HEK293 (cell line): ENCODE measurements at regions not wholly inside any gene's neighbourhood (a gene's known extent, or its start where the extent isn't known, plus 50 kb on each side); places are given as distances from the start of the nearest gene placed in this dataset.

ENCODE experiments used
- ZNF274 ChIP-seq, 2 experiments: fragments of 200-500 bp in 1 of 2; fragments of 450-650 bp in 1 of 2; sonication (Bioruptor generic) in 1 of 2; formaldehyde crosslinking in 1 of 2; IDR thresholded peaks; 2 replicates each; pipeline versions ENCODE4 v1.5.1 to v1.6.1; 2014 to 2016; ENCODE audit warnings: borderline replicate concordance in 1 of 2, inconsistent platforms in 1 of 2, low read length in 1 of 2, missing biosample characterization in 1 of 2, missing genetic modification characterization in 1 of 2
- ZNF544 ChIP-seq: fragments of 450-650 bp; formaldehyde crosslinking; IDR thresholded peaks from 2 replicates; pipeline ENCODE4 v1.5.0; 2017; ENCODE audit warnings: missing biosample characterization, missing genetic modification characterization
- TF ChIP-seq, protein P1 (sequence below): fragments of 450-650 bp; formaldehyde crosslinking; IDR thresholded peaks from 2 replicates; pipeline ENCODE4 v1.5.1; 2016; ENCODE audit warnings: missing biosample characterization, missing genetic modification characterization

DNA sequence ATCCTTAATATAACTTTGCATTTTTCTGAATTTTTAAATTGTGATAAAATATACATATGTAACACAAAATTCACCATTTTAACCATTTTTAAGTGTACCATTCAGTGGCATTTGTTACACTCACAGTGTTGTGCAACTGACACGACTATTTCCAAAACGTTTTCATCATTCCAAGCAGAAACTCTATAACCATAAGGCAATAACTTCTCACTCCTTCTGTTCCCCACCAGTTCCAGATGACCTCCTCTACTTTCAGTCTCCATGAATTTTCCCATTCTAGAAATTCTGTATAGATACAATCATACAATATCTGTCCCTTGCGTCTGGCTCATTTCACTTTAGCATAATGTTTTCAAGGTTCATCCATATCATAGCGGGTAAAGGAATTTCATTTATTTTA, 223.5 kb upstream of the TTC14 start:
- TF ChIP-seq ZNF544 (tag by site-specific recombination): no peak
- no peak for TF ChIP-seq ZNF274 (IDR thresholded peaks at IDR 0.05; ENCODE audit: low read length)
- no peak for TF ChIP-seq ZNF274 (tag by site-specific recombination; IDR thresholded peaks at IDR 0.05; ENCODE audit: borderline replicate concordance)
- TF ChIP-seq, protein P1, sequence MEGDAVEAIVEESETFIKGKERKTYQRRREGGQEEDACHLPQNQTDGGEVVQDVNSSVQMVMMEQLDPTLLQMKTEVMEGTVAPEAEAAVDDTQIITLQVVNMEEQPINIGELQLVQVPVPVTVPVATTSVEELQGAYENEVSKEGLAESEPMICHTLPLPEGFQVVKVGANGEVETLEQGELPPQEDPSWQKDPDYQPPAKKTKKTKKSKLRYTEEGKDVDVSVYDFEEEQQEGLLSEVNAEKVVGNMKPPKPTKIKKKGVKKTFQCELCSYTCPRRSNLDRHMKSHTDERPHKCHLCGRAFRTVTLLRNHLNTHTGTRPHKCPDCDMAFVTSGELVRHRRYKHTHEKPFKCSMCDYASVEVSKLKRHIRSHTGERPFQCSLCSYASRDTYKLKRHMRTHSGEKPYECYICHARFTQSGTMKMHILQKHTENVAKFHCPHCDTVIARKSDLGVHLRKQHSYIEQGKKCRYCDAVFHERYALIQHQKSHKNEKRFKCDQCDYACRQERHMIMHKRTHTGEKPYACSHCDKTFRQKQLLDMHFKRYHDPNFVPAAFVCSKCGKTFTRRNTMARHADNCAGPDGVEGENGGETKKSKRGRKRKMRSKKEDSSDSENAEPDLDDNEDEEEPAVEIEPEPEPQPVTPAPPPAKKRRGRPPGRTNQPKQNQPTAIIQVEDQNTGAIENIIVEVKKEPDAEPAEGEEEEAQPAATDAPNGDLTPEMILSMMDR (tag by site-specific recombination): no peak
